ENCODE measurements at regions not wholly inside any gene's neighbourhood (a gene's known extent, or its start where the extent isn't known, plus 50 kb on each side); places are given as distances from the start of the nearest gene placed in this dataset.

DNA sequence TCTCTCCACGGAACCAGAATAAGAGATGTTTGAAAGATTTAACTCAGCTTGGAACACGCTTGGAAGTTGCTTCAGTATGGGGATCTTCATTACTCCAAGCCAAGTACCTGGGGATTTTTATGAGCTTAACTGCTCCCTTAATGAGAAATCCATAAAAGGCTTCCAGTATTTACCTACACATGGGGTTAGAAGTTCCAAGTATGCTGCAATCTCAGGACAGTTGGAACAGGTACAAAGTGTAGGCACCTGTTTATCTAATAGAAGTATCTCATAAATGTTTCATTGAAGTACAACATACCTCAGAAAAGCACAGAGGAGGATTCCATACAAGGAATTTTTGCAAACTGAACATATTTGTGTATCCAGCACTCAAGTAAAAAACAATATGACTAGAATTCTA lies 161.6 kb upstream of the PIRT start:
- H3K27ac Mint-ChIP-seq (ENCODE audit: unreplicated experiment): no peak overlapping the region
- H3K36me3 Mint-ChIP-seq (ENCODE audit: low read depth): peaks cover 2% of the 10 kb centered on the region
- H3K27me3 Mint-ChIP-seq (ENCODE audit: low read depth): no peaks in the 10 kb centered on the region
- H3K4me1 Mint-ChIP-seq (ENCODE audit: low read depth): no peaks in the 10 kb centered on the region
- no peak for DNase-seq (ENCODE audit: low spot score)
- TF ChIP-seq, protein P1, sequence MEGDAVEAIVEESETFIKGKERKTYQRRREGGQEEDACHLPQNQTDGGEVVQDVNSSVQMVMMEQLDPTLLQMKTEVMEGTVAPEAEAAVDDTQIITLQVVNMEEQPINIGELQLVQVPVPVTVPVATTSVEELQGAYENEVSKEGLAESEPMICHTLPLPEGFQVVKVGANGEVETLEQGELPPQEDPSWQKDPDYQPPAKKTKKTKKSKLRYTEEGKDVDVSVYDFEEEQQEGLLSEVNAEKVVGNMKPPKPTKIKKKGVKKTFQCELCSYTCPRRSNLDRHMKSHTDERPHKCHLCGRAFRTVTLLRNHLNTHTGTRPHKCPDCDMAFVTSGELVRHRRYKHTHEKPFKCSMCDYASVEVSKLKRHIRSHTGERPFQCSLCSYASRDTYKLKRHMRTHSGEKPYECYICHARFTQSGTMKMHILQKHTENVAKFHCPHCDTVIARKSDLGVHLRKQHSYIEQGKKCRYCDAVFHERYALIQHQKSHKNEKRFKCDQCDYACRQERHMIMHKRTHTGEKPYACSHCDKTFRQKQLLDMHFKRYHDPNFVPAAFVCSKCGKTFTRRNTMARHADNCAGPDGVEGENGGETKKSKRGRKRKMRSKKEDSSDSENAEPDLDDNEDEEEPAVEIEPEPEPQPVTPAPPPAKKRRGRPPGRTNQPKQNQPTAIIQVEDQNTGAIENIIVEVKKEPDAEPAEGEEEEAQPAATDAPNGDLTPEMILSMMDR (IDR thresholded peaks at IDR 0.05): no peak
- no peak overlapping the region for H3K4me3 Mint-ChIP-seq (ENCODE audit: unreplicated experiment)
- H3K9me3 Mint-ChIP-seq (ENCODE audit: low read depth): peaks cover 9% of the 10 kb centered on the region

GRCh38 chr17:10993126-10993525 lies 155.2 kb upstream of the PIRT start:
- no peak overlapping the region for H3K4me3 Mint-ChIP-seq (ENCODE audit: unreplicated experiment)
- no peak overlapping the region for H3K27ac Mint-ChIP-seq (ENCODE audit: unreplicated experiment)
- DNase-seq (ENCODE audit: low spot score): no peak
- no peaks in the 10 kb centered on the region for H3K27me3 Mint-ChIP-seq (ENCODE audit: low read depth)
- H3K9me3 Mint-ChIP-seq (ENCODE audit: low read depth): peaks cover 6% of the 10 kb centered on the region
- H3K36me3 Mint-ChIP-seq (ENCODE audit: low read depth): peaks cover 2% of the 10 kb centered on the region
- TF ChIP-seq, protein P1 (IDR thresholded peaks at IDR 0.05): no peak
- no peaks in the 10 kb centered on the region for H3K4me1 Mint-ChIP-seq (ENCODE audit: low read depth)

DNA sequence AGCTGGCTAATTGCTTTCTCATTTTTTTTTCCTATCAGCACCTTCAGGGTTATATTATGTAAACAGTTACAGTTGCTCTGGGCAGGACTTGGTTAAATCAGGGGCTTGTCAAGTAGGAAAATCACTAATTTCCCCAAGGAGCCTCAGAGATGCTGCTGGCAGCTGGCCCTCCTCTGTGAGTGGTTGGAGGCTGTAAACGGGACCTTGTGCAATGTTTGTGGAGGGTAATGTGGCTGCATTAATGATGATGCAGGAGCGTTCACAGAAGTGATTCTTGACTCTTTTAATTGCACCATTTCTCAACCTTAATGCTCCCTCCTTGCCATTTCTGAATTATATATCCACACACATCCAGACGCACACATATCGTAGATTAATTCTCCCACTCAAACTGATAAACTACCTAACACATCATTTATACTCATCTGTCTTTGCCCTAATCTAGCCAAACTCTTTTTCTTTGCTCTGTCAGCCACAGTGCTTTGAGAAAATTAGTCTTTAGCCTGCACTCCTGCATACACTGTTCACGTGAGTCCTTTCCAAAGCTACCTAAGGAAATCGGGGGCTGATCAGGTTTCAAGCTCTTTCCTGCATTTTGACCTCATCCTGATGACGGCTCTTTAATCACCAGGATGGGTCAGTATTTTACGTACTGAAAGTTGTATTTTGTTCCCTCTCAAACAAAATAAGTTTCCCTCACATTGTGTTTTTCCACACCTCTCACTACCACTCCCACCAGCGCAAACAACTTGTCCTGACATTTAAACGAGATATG lies 154.4 kb upstream of the PIRT start:
- Mint-ChIP-seq H3K36me3 (ENCODE audit: low read depth) (peaks cover 2% of the 10 kb centered on the region), H3K9me3 (ENCODE audit: low read depth) (peaks cover 7% of the 10 kb centered on the region), H3K4me1 (ENCODE audit: low read depth) (no peaks in the 10 kb centered on the region), H3K27me3 (ENCODE audit: low read depth) (no peaks in the 10 kb centered on the region), H3K27ac (ENCODE audit: unreplicated experiment) (no peak overlapping the region), H3K4me3 (ENCODE audit: unreplicated experiment) (no peak overlapping the region)
- DNase-seq (ENCODE audit: low spot score): no peak
- TF ChIP-seq, protein P1 (IDR thresholded peaks at IDR 0.05): no peak

DNA sequence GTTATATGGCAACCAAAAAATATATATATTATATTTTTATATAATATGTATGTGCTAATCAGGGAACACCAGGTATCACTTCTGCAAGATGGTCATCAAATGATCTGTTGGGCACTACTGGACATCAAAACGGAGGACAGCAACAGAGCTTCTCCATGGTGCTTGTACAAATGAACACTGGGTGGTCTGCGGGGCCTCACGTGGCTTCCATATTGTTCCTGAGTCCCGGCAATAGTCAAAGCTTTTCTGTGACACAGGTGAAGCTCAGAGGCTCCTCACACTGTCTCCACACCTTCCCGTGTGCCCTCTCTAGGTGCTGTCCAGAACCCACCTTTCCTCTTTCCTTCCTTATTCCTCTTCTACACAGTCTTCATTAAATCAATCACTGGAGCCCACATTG lies 149.9 kb upstream of the PIRT start:
- Mint-ChIP-seq H3K9me3 (ENCODE audit: low read depth) (peaks cover 31% of the 10 kb centered on the region), H3K27me3 (ENCODE audit: low read depth) (no peaks in the 10 kb centered on the region), H3K4me3 (ENCODE audit: unreplicated experiment) (no peak overlapping the region), H3K27ac (ENCODE audit: unreplicated experiment) (no peak overlapping the region), H3K4me1 (ENCODE audit: low read depth) (no peaks in the 10 kb centered on the region), H3K36me3 (ENCODE audit: low read depth) (no peaks in the 10 kb centered on the region)
- TF ChIP-seq, protein P1 (IDR thresholded peaks at IDR 0.05): no peak
- no peak for DNase-seq (ENCODE audit: low spot score)

GRCh38 chr17:10984220-10984619 lies 146.3 kb upstream of the PIRT start:
- no peak for DNase-seq (ENCODE audit: low spot score)
- Mint-ChIP-seq H3K4me3 (ENCODE audit: unreplicated experiment) (no peak overlapping the region), H3K36me3 (ENCODE audit: low read depth) (no peaks in the 10 kb centered on the region), H3K27ac (ENCODE audit: unreplicated experiment) (no peak overlapping the region), H3K9me3 (ENCODE audit: low read depth) (peaks cover 38% of the 10 kb centered on the region), H3K27me3 (ENCODE audit: low read depth) (no peaks in the 10 kb centered on the region), H3K4me1 (ENCODE audit: low read depth) (no peaks in the 10 kb centered on the region)
- TF ChIP-seq, protein P1 (IDR thresholded peaks at IDR 0.05): no peak
